GM23248 (cell line): ENCODE measurements at regions not wholly inside any gene's neighbourhood (a gene's known extent, or its start where the extent isn't known, plus 50 kb on each side); places are given as distances from the start of the nearest gene placed in this dataset.

ENCODE experiments used
- DNase-seq: peaks from one replicate; pipeline ENCODE4 v3.0.0-alpha.2; 2015
- H2AFZ ChIP-seq: fragments of 200-600 bp; sonication (generic); 2 replicates; pipeline ENCODE4 v1.6.1; 2016; ENCODE audit warnings: antibody characterized with exemption
- H3F3A ChIP-seq: fragments of 200-600 bp; sonication (generic); 2 replicates; pipeline ENCODE4 v1.6.1; 2016; ENCODE audit warnings: mild to moderate bottlenecking, antibody characterized with exemption, mixed run types; ENCODE audit not compliant: insufficient read depth
- H3K27ac ChIP-seq: fragments of 200-600 bp; sonication (generic); 2 replicates; pipeline ENCODE4 v1.5.1; 2016; ENCODE audit warnings: mild to moderate bottlenecking
- H3K27me3 ChIP-seq: fragments of 200-600 bp; sonication (generic); replicated peaks from 2 replicates; pipeline ENCODE4 v1.6.1; 2016; ENCODE audit warnings: mild to moderate bottlenecking; ENCODE audit not compliant: insufficient read depth
- H3K36me3 ChIP-seq: fragments of 200-600 bp; sonication (generic); 2 replicates; pipeline ENCODE4 v1.6.1; 2016; ENCODE audit warnings: low read depth, mild to moderate bottlenecking
- H3K4me1 ChIP-seq: fragments of 200-600 bp; sonication (generic); 2 replicates; pipeline ENCODE4 v1.6.1; 2016; ENCODE audit warnings: mild to moderate bottlenecking; ENCODE audit not compliant: insufficient read depth
- H3K4me2 ChIP-seq: fragments of 200-600 bp; sonication (generic); one replicate; pipeline ENCODE4 v1.6.1; 2016; ENCODE audit warnings: mild to moderate bottlenecking; ENCODE audit not compliant: unreplicated experiment
- H3K4me3 ChIP-seq: fragments of 200-600 bp; sonication (generic); 2 replicates; pipeline ENCODE4 v1.5.1; 2016; ENCODE audit warnings: mild to moderate bottlenecking
- H3K79me2 ChIP-seq: fragments of 200-600 bp; sonication (generic); 2 replicates; pipeline ENCODE4 v1.6.1; 2016; ENCODE audit warnings: mild to moderate bottlenecking; ENCODE audit not compliant: insufficient read depth
- H3K9ac ChIP-seq: fragments of 200-600 bp; sonication (generic); 2 replicates; pipeline ENCODE4 v1.6.1; 2016; ENCODE audit warnings: mild to moderate bottlenecking
- H3K9me2 ChIP-seq: fragments of 200-600 bp; sonication (generic); 2 replicates; pipeline ENCODE4 v1.6.1; 2016; ENCODE audit warnings: mixed run types, mild to moderate bottlenecking, moderate library complexity; ENCODE audit not compliant: insufficient read depth
- H3K9me3 ChIP-seq: fragments of 200-600 bp; sonication (generic); one replicate; pipeline ENCODE4 v1.6.1; 2017; ENCODE audit warnings: low read depth
- H4K20me1 ChIP-seq: fragments of 200-600 bp; sonication (generic); 2 replicates; pipeline ENCODE4 v1.6.0; 2016; ENCODE audit not compliant: insufficient read depth
- EZH2 ChIP-seq: fragments of 200-600 bp; sonication (generic); IDR thresholded peaks from 2 replicates; pipeline ENCODE4 v1.6.1; 2018; ENCODE audit warnings: antibody characterized with exemption, mild to moderate bottlenecking; ENCODE audit not compliant: insufficient read depth, poor library complexity, severe bottlenecking
- EZH2phosphoT487 ChIP-seq: fragments of 200-600 bp; sonication (generic); IDR thresholded peaks from 2 replicates; pipeline ENCODE4 v1.6.1; 2018; ENCODE audit warnings: antibody characterized with exemption, moderate library complexity, mild to moderate bottlenecking, low read depth; ENCODE audit not compliant: insufficient read depth
- WGBS, 2 experiments: methylation state at CpG; one replicate each; pipeline ENCODE4 v1.1.6; 2015 to 2017; ENCODE audit warnings: low lambda C conversion rate in 2 of 2, low coverage in 1 of 2; ENCODE audit errors: missing lambda C conversion rate in 2 of 2; 5-methylcytosine and 5-hydroxymethylcytosine counted together
- in situ Hi-C: fragments of 300-500 bp; cut with MboI; formaldehyde crosslinking; loops from 2 replicates; pipeline ENCODE4 v1.15.0; 2020

DNA sequence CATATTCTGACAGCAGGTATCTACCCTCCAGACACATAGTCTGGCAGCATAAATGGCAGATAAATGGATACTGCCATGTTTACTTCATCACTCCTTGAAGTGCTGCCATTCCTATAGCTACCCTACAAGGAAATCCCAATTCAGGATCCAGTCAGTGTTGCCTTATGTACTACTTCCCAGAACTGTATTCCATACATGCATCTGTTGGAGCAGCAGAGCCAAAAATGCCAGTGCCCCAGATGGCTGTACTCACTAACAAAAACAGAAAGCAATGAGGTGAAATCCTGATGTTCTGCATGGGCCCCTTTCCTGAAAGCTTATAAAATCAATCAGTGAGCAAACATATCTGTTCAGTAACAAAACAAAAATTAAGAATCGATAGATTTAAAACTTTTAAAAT, 490.0 kb upstream of the COX7C start:
- H3K79me2 ChIP-seq, result no peaks in the 10 kb centered on the region
- 32 to 50% methylated on average over 1 of the region's 1 CpG for WGBS, 2 experiments
- H3K9me3 ChIP-seq, result no peaks in the 10 kb centered on the region
- H3K4me3 ChIP-seq, result no peak overlapping the region
- H3K4me2 ChIP-seq, result no peak overlapping the region
- in situ Hi-C loops, result no loop called here
- no peak for DNase-seq
- no peaks in the 10 kb centered on the region for H3F3A ChIP-seq
- H3K9me2 ChIP-seq, result no peaks in the 10 kb centered on the region
- no peak overlapping the region for H2AFZ ChIP-seq
- H3K9ac ChIP-seq, result no peak overlapping the region
- TF ChIP-seq EZH2phosphoT487 (no peak), EZH2 (no peak)
- no peaks in the 10 kb centered on the region for H4K20me1 ChIP-seq
- no peaks in the 10 kb centered on the region for H3K4me1 ChIP-seq
- H3K27ac ChIP-seq, result no peak overlapping the region
- H3K36me3 ChIP-seq, result no peaks in the 10 kb centered on the region
- no peaks in the 10 kb centered on the region for H3K27me3 ChIP-seq

DNA sequence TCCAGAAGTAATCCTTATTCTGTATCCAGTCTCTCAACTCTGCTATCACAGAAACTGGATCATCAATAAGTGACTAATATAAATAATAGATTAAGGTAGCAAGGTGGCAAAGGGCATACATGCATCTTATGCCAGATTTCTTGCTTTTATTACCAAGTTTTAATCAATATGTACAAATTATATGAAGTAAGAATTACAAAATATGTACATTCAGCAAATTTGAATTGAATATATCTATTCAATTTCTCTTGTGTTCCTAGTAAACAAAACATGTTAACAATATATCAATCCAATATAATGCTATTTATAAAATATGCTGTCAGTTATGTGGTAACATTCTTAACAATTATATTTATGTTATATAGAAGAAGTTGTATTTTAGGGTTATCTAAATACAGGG, 488.7 kb upstream of the COX7C start:
- Histone ChIP-seq H3K9me2 (no peaks in the 10 kb centered on the region), H3K9me3 (no peaks in the 10 kb centered on the region), H2AFZ (no peak overlapping the region), H4K20me1 (no peaks in the 10 kb centered on the region), H3K4me2 (no peak overlapping the region), H3K36me3 (no peaks in the 10 kb centered on the region), H3F3A (no peaks in the 10 kb centered on the region), H3K4me3 (no peak overlapping the region), H3K27me3 (no peaks in the 10 kb centered on the region), H3K27ac (no peak overlapping the region), H3K79me2 (no peaks in the 10 kb centered on the region), H3K9ac (no peak overlapping the region), H3K4me1 (no peaks in the 10 kb centered on the region)
- DNase-seq, result no peak
- in situ Hi-C loops, result no loop called here
- no peak for TF ChIP-seq EZH2phosphoT487
- no peak for TF ChIP-seq EZH2

DNA sequence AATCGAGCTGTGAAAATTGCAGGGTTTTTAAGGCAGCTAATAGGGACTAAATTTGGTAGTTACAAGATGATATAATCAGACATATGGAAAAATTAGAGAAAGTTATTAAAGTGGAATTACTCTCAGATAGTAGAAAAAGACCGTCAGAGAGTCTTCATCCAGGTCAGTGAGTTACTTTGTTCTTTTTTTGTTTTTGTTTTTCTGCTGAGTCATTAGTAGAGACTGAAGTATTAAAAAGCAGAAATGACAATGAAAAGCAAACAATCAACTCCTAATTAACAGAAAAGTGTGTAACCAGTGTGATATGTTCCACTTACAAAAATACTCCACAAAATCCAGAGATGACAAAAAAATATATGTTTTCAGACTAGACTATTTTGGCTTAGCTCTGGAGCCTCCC, 480.4 kb upstream of the COX7C start:
- Histone ChIP-seq H3K36me3 (no peaks in the 10 kb centered on the region), H3K9me3 (no peaks in the 10 kb centered on the region), H3K4me3 (no peak overlapping the region), H4K20me1 (no peaks in the 10 kb centered on the region), H3K4me1 (no peaks in the 10 kb centered on the region), H3K9me2 (no peaks in the 10 kb centered on the region), H3K27ac (no peak overlapping the region), H2AFZ (no peak overlapping the region), H3K4me2 (no peak overlapping the region), H3K27me3 (no peaks in the 10 kb centered on the region), H3F3A (no peaks in the 10 kb centered on the region), H3K79me2 (no peaks in the 10 kb centered on the region), H3K9ac (no peak overlapping the region)
- TF ChIP-seq EZH2phosphoT487 (no peak), EZH2 (no peak)
- 16 to 31% methylated on average over 2 of the region's 2 CpGs for WGBS, 2 experiments
- DNase-seq, result no peak
- in situ Hi-C loops, result no loop called here

DNA sequence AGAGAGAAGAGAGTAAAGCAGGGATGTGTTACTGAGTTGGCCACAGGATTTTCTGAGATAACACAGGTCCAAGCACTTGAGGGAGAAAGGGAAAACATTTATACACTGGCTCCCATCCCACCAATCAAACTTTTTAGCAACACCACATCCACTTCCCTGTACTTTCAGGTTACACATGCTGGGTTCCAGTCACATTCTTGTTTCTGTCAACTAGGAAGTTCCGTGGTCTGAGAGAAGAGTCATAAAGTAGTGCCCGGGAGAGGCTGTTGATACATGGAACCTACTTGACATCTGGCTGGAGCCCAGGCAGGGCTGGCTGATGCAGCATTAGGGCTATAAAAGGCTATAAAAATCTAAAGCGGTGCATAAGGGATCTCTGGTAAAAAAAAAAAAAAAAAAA, 473.9 kb upstream of the COX7C start:
- no peak overlapping the region for H3K4me2 ChIP-seq
- no peaks in the 10 kb centered on the region for H3K9me3 ChIP-seq
- H3K27me3 ChIP-seq, result no peaks in the 10 kb centered on the region
- in situ Hi-C loops, result no loop called here
- DNase-seq, result no peak
- H3K4me1 ChIP-seq, result no peaks in the 10 kb centered on the region
- no peak overlapping the region for H2AFZ ChIP-seq
- no peak for TF ChIP-seq EZH2
- no peak for TF ChIP-seq EZH2phosphoT487
- no peak overlapping the region for H3K27ac ChIP-seq
- no peak overlapping the region for H3K4me3 ChIP-seq
- H3F3A ChIP-seq, result no peaks in the 10 kb centered on the region
- 15 to 20% methylated on average over 3 of the region's 3 CpGs for WGBS, 2 experiments
- no peaks in the 10 kb centered on the region for H3K36me3 ChIP-seq
- no peaks in the 10 kb centered on the region for H3K79me2 ChIP-seq
- H4K20me1 ChIP-seq, result no peaks in the 10 kb centered on the region
- no peak overlapping the region for H3K9ac ChIP-seq
- no peaks in the 10 kb centered on the region for H3K9me2 ChIP-seq

DNA sequence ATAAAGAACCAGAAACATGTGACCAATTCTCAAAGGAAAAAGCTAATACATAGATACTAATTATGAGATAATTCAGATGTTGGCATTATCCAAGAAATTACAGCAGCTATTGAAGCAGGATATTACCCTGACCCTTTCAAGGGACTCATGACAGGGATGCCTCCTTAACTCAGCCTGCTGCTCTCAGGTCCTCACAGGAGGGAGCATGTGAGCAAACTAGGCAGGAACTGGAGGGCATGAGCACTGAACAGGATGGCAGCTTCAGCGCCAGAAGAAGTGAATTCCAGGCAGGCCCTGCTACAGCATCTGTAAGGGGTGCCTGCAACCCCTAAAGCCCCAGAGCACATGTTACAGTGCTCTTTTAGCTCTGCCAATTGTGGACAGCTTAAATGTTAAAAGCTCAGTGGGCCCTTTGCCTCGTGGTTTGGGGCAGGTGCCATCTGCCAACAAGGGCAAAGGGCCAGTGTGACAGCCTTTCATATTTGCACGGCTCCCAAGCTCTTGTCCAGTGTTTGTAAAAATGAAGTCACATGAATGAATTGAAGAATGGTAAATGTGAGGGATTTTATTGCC, 464.7 kb upstream of the COX7C start:
- Histone ChIP-seq H3K36me3 (no peaks in the 10 kb centered on the region), H3K4me3 (no peak overlapping the region), H3K9me2 (no peaks in the 10 kb centered on the region), H3K27ac (no peak overlapping the region), H3K4me2 (no peak overlapping the region), H3K9ac (no peak overlapping the region), H4K20me1 (no peaks in the 10 kb centered on the region), H2AFZ (no peak overlapping the region), H3F3A (no peaks in the 10 kb centered on the region), H3K9me3 (no peaks in the 10 kb centered on the region), H3K4me1 (no peaks in the 10 kb centered on the region), H3K79me2 (no peaks in the 10 kb centered on the region), H3K27me3 (no peaks in the 10 kb centered on the region)
- in situ Hi-C loops, result no loop called here
- DNase-seq, result no peak
- TF ChIP-seq EZH2phosphoT487 (no peak), EZH2 (no peak)
- WGBS, 2 experiments, result 0 to 1% methylated on average over 2 to 3 of the region's 3 CpGs
